SU-DHL-6 (cell line): ENCODE measurements at regions not wholly inside any gene's neighbourhood (a gene's known extent, or its start where the extent isn't known, plus 50 kb on each side); places are given as distances from the start of the nearest gene placed in this dataset.

Source experiments
- EZH2phosphoT487 ChIP-seq: fragments of 200-600 bp; sonication (generic), shearing (Covaris generic); conservative IDR thresholded peaks from 2 replicates; pipeline ENCODE4 v1.6.1; 2018; ENCODE audit warnings: mild to moderate bottlenecking, antibody characterized with exemption, low read length, moderate library complexity, mixed read lengths
- TF ChIP-seq, protein P1 (sequence below): fragments of 200-600 bp; sonication (generic); IDR thresholded peaks from one replicate; pipeline ENCODE4 v1.5.1; 2017; ENCODE audit warnings: antibody characterized with exemption, mild to moderate bottlenecking, low read length, moderate library complexity; ENCODE audit not compliant: insufficient read depth, poor library complexity, severe bottlenecking

DNA sequence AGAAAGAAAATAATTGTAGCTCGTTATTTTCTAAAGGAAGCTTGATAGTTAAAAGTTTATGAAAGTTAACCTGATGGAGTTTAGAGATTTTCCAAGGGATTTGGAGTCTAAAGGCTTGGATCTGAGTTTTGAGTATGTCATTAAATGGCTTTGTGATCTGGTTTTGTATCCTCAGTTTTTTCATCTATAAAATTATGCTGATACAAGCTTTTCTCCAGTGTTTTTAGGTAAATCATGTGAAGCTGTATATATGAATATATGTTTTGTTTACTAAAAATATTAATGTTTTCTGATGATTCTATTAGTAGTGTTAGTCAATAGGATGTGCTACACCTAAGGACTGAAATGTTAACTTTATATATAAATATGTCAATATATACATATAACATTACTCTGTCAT is 727.8 kb downstream of the CDH11 start:
- TF ChIP-seq, protein P1, sequence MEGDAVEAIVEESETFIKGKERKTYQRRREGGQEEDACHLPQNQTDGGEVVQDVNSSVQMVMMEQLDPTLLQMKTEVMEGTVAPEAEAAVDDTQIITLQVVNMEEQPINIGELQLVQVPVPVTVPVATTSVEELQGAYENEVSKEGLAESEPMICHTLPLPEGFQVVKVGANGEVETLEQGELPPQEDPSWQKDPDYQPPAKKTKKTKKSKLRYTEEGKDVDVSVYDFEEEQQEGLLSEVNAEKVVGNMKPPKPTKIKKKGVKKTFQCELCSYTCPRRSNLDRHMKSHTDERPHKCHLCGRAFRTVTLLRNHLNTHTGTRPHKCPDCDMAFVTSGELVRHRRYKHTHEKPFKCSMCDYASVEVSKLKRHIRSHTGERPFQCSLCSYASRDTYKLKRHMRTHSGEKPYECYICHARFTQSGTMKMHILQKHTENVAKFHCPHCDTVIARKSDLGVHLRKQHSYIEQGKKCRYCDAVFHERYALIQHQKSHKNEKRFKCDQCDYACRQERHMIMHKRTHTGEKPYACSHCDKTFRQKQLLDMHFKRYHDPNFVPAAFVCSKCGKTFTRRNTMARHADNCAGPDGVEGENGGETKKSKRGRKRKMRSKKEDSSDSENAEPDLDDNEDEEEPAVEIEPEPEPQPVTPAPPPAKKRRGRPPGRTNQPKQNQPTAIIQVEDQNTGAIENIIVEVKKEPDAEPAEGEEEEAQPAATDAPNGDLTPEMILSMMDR: no peak
- no peak for TF ChIP-seq EZH2phosphoT487
